ENCODE measurements at regions not wholly inside any gene's neighbourhood (a gene's known extent, or its start where the extent isn't known, plus 50 kb on each side); places are given as distances from the start of the nearest gene placed in this dataset.

DNA sequence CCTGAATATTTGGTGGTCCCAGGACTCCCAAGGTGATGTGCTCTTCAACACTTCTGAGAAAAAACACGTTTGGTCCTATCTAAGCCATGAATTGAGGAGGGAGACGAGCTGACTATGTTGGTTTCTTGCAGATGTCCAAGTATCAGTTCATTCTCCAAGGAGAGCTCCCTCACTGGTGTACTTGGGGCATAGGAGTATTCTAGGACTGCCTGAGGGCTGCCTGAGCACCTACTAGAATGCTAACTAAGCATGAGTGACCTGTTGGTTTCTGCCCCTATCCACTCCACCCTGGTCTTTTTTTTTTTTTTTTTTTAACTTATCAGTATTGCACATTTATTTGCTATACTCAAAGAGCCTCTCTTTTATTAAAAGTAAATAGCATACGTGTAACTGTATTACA lies 200.5 kb upstream of the FANCL start:
- H3K4me1 ChIP-seq (ENCODE audit: control insufficient read depth in 3 of 3, insufficient read depth in 2 of 3, low read depth in 1 of 3, low read length in 2 of 3) = peaks cover 0 to under 1% (median 0%) of the 10 kb centered on the region in 3 donors
- no peak for DNase-seq
- no peaks in the 10 kb centered on the region for H3K27me3 ChIP-seq (ENCODE audit: control insufficient read depth in 3 of 3, insufficient read depth in 3 of 3, low read length in 3 of 3)
- H3K27ac ChIP-seq (ENCODE audit: low read depth in 1 of 3, low read length in 2 of 3) = no peak overlapping the region
- FAIRE-seq = no peak
- H3K4me3 ChIP-seq (ENCODE audit: low read depth in 1 of 3, low read length in 3 of 3) = no peak overlapping the region
- H3K36me3 ChIP-seq (ENCODE audit: control insufficient read depth in 3 of 3, insufficient read depth in 2 of 3, low read depth in 1 of 3, low read length in 3 of 3) = no peaks in the 10 kb centered on the region
- 64 to 70% (median 66%) methylated on average over 3 of the region's 3 CpGs for WGBS, 3 donors
- no peaks in the 10 kb centered on the region for H3K9me3 ChIP-seq (ENCODE audit: control insufficient read depth in 2 of 2, insufficient read depth in 1 of 2, low read depth in 1 of 2, low read length in 1 of 2)

DNA sequence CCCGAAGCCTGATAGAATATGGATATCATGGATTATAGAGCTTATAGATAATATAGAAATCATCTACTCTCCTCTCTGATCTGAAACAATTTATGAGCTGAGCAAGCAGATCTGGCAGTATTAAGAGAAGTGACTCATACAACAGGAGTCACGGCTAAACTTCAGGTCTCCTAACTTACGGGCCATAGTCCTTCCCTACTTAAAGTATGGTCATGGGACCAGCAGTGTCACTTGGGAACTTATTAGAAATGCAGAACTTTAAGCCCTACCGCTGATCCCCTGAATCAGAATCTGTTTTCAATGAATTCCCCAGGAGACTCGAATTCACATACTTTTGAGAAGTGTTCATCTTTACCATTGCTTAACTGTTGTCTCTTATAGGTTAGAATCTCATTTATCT lies 195.7 kb upstream of the FANCL start:
- 35 to 80% (median 47%) methylated on average over 5 of the region's 5 CpGs for WGBS, 3 donors
- FAIRE-seq (no peak), DNase-seq (peak; percentile 61 to 73)
- no peaks in the 10 kb centered on the region for H3K27me3 ChIP-seq (ENCODE audit: control insufficient read depth in 3 of 3, insufficient read depth in 3 of 3, low read length in 3 of 3)
- peak overlapping the region in 1 of 3 donors; percentile 52 for H3K27ac ChIP-seq (ENCODE audit: low read depth in 1 of 3, low read length in 2 of 3)
- H3K4me1 ChIP-seq (ENCODE audit: control insufficient read depth in 3 of 3, insufficient read depth in 2 of 3, low read depth in 1 of 3, low read length in 2 of 3) = peaks cover 0 to 16% (median 2%) of the 10 kb centered on the region in 3 donors
- H3K36me3 ChIP-seq (ENCODE audit: control insufficient read depth in 3 of 3, insufficient read depth in 2 of 3, low read depth in 1 of 3, low read length in 3 of 3) = no peaks in the 10 kb centered on the region
- H3K9me3 ChIP-seq (ENCODE audit: control insufficient read depth in 2 of 2, insufficient read depth in 1 of 2, low read depth in 1 of 2, low read length in 1 of 2) = no peaks in the 10 kb centered on the region
- H3K4me3 ChIP-seq (ENCODE audit: low read depth in 1 of 3, low read length in 3 of 3) = no peak overlapping the region

DNA sequence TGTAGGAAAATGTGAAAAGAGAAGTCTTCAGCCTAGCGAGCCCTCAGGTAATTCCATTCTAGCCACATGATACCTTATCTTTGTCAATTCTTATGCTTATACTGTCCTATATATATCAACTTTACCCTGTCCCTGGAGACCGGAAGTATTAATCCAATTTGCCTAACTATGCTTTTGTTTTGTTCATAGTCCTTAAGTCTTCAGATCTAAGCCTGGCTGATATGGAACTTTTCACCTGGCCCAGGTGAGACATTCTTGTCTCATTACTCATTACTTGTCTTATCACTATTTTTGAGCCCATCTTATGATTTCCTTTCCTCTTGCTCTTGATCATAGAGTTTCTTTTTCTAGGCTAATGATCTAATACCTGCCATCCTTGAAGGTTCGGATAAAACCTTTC lies 194.1 kb upstream of the FANCL start:
- DNase-seq = peak; percentile 13 to 38
- Histone ChIP-seq H3K9me3 (ENCODE audit: control insufficient read depth in 2 of 2, insufficient read depth in 1 of 2, low read depth in 1 of 2, low read length in 1 of 2) (no peaks in the 10 kb centered on the region), H3K36me3 (ENCODE audit: control insufficient read depth in 3 of 3, insufficient read depth in 2 of 3, low read depth in 1 of 3, low read length in 3 of 3) (no peaks in the 10 kb centered on the region), H3K27me3 (ENCODE audit: control insufficient read depth in 3 of 3, insufficient read depth in 3 of 3, low read length in 3 of 3) (no peaks in the 10 kb centered on the region), H3K27ac (ENCODE audit: low read depth in 1 of 3, low read length in 2 of 3) (peak overlapping the region in 1 of 3 donors; percentile 50), H3K4me3 (ENCODE audit: low read depth in 1 of 3, low read length in 3 of 3) (no peak overlapping the region), H3K4me1 (ENCODE audit: control insufficient read depth in 3 of 3, insufficient read depth in 2 of 3, low read depth in 1 of 3, low read length in 2 of 3) (peaks cover 0 to 27% (median 2%) of the 10 kb centered on the region in 3 donors)
- no peak for FAIRE-seq
- WGBS, 3 donors = 33 to 77% (median 70%) methylated on average over 3 of the region's 3 CpGs

DNA sequence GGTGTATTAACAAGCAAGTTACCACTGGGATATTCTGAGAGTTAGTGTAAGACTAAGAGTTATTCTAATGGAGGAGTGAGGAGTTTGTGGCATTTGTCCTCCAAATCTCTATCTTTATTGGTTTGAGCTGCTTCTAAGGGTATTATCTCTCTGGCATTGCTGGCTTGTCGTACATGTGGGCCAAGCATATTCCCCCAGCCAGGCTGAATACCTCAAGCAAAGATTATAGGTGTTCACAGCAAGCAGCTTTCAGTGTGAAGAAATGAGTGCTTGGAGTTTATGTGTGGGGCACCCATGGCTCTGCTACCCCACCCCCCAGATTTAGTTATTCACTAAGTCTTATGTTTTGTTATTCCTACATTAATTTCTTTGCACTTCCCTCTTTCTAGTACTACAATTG lies 193.6 kb upstream of the FANCL start:
- no peak for FAIRE-seq
- peaks cover 0 to 27% (median 2%) of the 10 kb centered on the region in 3 donors for H3K4me1 ChIP-seq (ENCODE audit: control insufficient read depth in 3 of 3, insufficient read depth in 2 of 3, low read depth in 1 of 3, low read length in 2 of 3)
- H3K9me3 ChIP-seq (ENCODE audit: control insufficient read depth in 2 of 2, insufficient read depth in 1 of 2, low read depth in 1 of 2, low read length in 1 of 2) = no peaks in the 10 kb centered on the region
- no peak for DNase-seq
- no peaks in the 10 kb centered on the region for H3K36me3 ChIP-seq (ENCODE audit: control insufficient read depth in 3 of 3, insufficient read depth in 2 of 3, low read depth in 1 of 3, low read length in 3 of 3)
- no peak overlapping the region for H3K4me3 ChIP-seq (ENCODE audit: low read depth in 1 of 3, low read length in 3 of 3)
- peak overlapping the region in 1 of 3 donors; percentile 50 for H3K27ac ChIP-seq (ENCODE audit: low read depth in 1 of 3, low read length in 2 of 3)
- no peaks in the 10 kb centered on the region for H3K27me3 ChIP-seq (ENCODE audit: control insufficient read depth in 3 of 3, insufficient read depth in 3 of 3, low read length in 3 of 3)
- 79 to 94% (median 84%) methylated on average over 1 of the region's 1 CpG for WGBS, 3 donors

DNA sequence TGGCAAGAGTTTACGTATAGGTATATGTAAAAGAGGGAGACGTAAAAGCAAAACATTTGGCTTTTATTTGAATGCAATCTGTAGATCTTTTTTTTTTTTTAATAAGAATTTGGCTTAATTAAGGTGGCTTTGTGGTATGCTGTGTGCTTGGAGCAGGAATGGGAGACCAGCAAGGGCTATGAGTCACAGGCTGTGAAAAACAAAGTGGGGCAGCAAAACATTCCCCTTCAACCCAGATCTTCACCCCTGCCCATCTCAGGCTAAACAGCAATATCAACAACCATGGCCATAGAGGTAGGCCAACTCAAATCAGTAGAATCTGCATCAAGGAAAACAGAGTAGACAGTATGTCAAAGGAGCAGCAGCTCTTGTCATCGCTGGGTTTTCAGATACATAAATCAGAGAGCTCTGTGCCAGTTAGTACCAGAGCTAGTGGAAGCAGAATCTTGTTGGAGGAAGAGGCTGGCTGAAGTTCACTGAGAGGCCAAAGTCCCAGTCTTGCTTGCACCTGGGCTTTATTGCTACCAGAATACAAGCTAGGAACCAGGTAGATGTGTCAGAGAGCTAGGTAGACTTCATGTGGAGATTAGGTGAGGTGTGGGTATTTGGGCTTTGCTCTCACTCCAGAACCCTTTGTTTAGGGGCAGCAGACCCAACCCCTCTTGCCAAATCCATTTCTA lies 191.5 kb upstream of the FANCL start:
- Histone ChIP-seq H3K36me3 (ENCODE audit: control insufficient read depth in 3 of 3, insufficient read depth in 2 of 3, low read depth in 1 of 3, low read length in 3 of 3) (no peaks in the 10 kb centered on the region), H3K4me3 (ENCODE audit: low read depth in 1 of 3, low read length in 3 of 3) (no peak overlapping the region), H3K27me3 (ENCODE audit: control insufficient read depth in 3 of 3, insufficient read depth in 3 of 3, low read length in 3 of 3) (no peaks in the 10 kb centered on the region), H3K27ac (ENCODE audit: low read depth in 1 of 3, low read length in 2 of 3) (peak overlapping the region in 1 of 3 donors; percentile 73), H3K9me3 (ENCODE audit: control insufficient read depth in 2 of 2, insufficient read depth in 1 of 2, low read depth in 1 of 2, low read length in 1 of 2) (no peaks in the 10 kb centered on the region), H3K4me1 (ENCODE audit: control insufficient read depth in 3 of 3, insufficient read depth in 2 of 3, low read depth in 1 of 3, low read length in 2 of 3) (peaks cover 0 to 27% (median 2%) of the 10 kb centered on the region in 3 donors)
- 31 to 67% (median 50%) methylated on average over 3 of the region's 3 CpGs for WGBS, 3 donors
- peak; percentile 84 to 89 for DNase-seq
- FAIRE-seq = no peak

DNA sequence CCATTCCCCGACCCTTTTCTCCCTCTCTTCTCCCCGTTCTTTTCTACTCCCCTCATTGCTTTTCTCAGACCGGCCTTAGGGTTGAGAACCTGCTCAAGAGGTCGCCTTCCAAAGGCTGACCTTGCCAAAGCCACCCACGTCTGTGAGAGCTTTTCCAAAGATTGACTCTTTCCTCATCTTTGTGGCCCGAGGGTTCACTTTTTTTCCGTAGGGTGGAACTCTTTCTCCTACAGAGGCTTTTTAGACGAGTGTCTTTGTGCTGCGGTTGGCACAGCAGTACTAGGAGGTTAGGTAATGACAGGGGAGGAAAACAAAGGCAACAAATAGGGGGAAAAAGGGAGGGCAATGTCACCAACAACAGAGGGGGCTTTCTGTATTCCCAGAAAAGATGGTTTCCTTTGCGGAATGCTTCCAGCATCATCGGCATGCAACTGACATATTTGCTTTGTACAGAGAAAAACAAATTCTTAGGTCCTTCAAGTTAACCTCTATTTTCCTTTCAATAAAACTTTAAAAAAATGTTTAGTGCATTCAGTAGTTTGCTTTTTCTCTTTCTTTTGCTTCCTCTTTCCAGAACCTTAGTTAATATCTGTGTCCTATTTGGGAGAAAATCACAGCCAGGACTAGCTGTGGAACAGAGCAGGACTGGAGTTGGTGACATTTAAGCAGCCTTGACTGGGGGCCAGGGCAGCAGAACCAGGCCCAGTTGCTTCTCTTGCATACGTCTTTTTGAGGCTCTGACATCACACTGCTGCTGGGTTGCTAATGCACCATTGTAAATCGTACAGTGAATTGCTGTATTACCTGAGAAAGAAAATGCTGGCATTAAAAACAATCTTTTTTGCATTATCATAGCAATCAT lies 188.1 kb upstream of the FANCL start:
- H3K36me3 ChIP-seq (ENCODE audit: control insufficient read depth in 3 of 3, insufficient read depth in 2 of 3, low read depth in 1 of 3, low read length in 3 of 3) = no peaks in the 10 kb centered on the region
- H3K9me3 ChIP-seq (ENCODE audit: control insufficient read depth in 2 of 2, insufficient read depth in 1 of 2, low read depth in 1 of 2, low read length in 1 of 2) = no peaks in the 10 kb centered on the region
- WGBS, 3 donors = 33 to 43% (median 38%) methylated on average over 13 of the region's 13 CpGs
- DNase-seq (no peak), FAIRE-seq (no peak)
- no peaks in the 10 kb centered on the region for H3K27me3 ChIP-seq (ENCODE audit: control insufficient read depth in 3 of 3, insufficient read depth in 3 of 3, low read length in 3 of 3)
- peak overlapping the region in 2 of 3 donors; percentile 5 to 56 for H3K4me3 ChIP-seq (ENCODE audit: low read depth in 1 of 3, low read length in 3 of 3)
- peaks cover 0 to 26% (median 0%) of the 10 kb centered on the region in 3 donors for H3K4me1 ChIP-seq (ENCODE audit: control insufficient read depth in 3 of 3, insufficient read depth in 2 of 3, low read depth in 1 of 3, low read length in 2 of 3)
- H3K27ac ChIP-seq (ENCODE audit: low read depth in 1 of 3, low read length in 2 of 3) = peak overlapping the region in 1 of 3 donors; percentile 39

DNA sequence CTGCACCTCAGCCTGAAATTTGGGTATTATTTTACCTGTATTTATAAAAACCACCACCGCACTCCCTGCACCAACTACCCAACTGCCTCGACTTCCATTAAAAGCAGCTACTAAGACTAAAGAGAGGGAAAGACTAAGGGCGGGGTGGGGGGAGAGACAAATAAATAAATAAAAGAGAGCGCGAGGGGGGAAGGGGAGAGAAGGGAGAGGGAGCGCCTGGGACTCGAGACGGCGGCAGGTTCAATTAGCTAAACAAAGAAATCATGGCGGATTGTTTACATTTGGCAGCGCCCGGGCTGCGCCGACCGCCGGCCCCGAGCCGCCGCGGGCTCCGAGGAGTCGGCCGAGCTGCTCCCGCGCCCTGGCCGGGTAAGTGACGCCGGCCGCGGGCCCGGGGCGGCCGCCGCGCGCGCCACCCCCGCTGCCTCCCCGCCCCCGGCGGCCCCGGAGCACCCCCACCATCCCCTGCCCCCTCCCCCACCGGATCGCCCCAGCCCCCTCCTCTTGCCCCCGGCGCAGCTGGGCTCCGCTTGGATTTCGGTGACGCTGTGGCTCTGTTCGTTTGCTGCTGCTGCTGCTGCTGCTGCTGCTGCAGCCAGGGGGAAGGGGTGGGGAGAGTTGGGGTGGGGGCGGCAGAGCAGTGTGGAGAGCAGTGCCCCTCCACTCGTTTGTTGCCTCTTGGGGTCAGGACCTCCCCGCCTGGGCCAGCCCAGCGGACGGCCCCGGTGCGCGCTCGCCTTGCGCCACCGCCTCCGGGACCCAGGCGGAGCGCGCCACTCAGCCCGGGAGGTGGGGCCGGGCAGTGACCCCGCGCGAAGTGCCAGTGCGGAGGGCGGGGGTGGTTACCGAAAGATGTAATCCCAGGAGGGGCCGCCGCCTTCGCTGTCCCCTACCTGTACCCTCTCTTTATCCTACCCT lies 187.2 kb upstream of the FANCL start:
- DNase-seq (peak in 1 of 2 donors; percentile 53), FAIRE-seq (no peak)
- peak overlapping the region in 2 of 3 donors; percentile 56 to 61 for H3K4me3 ChIP-seq (ENCODE audit: low read depth in 1 of 3, low read length in 3 of 3)
- peak overlapping the region in 1 of 3 donors; percentile 39 for H3K27ac ChIP-seq (ENCODE audit: low read depth in 1 of 3, low read length in 2 of 3)
- peaks cover 0 to 26% (median 0%) of the 10 kb centered on the region in 3 donors for H3K4me1 ChIP-seq (ENCODE audit: control insufficient read depth in 3 of 3, insufficient read depth in 2 of 3, low read depth in 1 of 3, low read length in 2 of 3)
- H3K9me3 ChIP-seq (ENCODE audit: control insufficient read depth in 2 of 2, insufficient read depth in 1 of 2, low read depth in 1 of 2, low read length in 1 of 2) = no peaks in the 10 kb centered on the region
- no peaks in the 10 kb centered on the region for H3K36me3 ChIP-seq (ENCODE audit: control insufficient read depth in 3 of 3, insufficient read depth in 2 of 3, low read depth in 1 of 3, low read length in 3 of 3)
- peaks cover 0 to 3% (median 0%) of the 10 kb centered on the region in 3 donors for H3K27me3 ChIP-seq (ENCODE audit: control insufficient read depth in 3 of 3, insufficient read depth in 3 of 3, low read length in 3 of 3)
- 1 to 2% (median 2%) methylated on average over 35 to 76 of the region's 76 CpGs for WGBS, 3 donors

Data from small intestine (tissue), 7 donors.